ENCODE measurements at regions not wholly inside any gene's neighbourhood (a gene's known extent, or its start where the extent isn't known, plus 50 kb on each side); places are given as distances from the start of the nearest gene placed in this dataset.

- no peak for DNase-seq
Measured at GRCh38 chr13:100852146-100852545, 177.6 kb upstream of the TMTC4 start.

- DNase-seq: no peak
Measured at GRCh38 chr13:100848304-100848703, 173.7 kb upstream of the TMTC4 start.

- no peak for DNase-seq
Measured at GRCh38 chr13:100845128-100845757, 170.6 kb upstream of the TMTC4 start.

- no peak for DNase-seq
Measured at GRCh38 chr13:100842136-100842535, 167.5 kb upstream of the TMTC4 start.

- DNase-seq: no peak
Measured at GRCh38 chr13:100838387-100838786, 163.8 kb upstream of the TMTC4 start.

- DNase-seq: no peak
Measured at GRCh38 chr13:100837631-100838030, 163.0 kb upstream of the TMTC4 start.

- no peak for DNase-seq
Measured at GRCh38 chr13:100836711-100837110, 162.1 kb upstream of the TMTC4 start.

GRCh38 chr13:100835695-100836094 is 161.1 kb upstream of the TMTC4 start:
- no peak for DNase-seq

GRCh38 chr13:100833427-100833826 is 158.8 kb upstream of the TMTC4 start:
- no peak for DNase-seq

GRCh38 chr13:100828226-100828625 is 153.6 kb upstream of the TMTC4 start:
- no peak for DNase-seq

GRCh38 chr13:100827489-100828176 is 153.0 kb upstream of the TMTC4 start:
- DNase-seq: no peak

GRCh38 chr13:100826441-100826840 is 151.8 kb upstream of the TMTC4 start:
- DNase-seq: no peak

- no peak for DNase-seq
Measured at GRCh38 chr13:100825557-100825956, 151.0 kb upstream of the TMTC4 start.

- no peak for DNase-seq
Measured at GRCh38 chr13:100824366-100824765, 149.8 kb upstream of the TMTC4 start.

- no peak for DNase-seq
Measured at GRCh38 chr13:100823448-100823847, 148.9 kb upstream of the TMTC4 start.

GRCh38 chr13:100822871-100823443 is 148.4 kb upstream of the TMTC4 start:
- DNase-seq: no peak

GRCh38 chr13:100818711-100819110 is 144.1 kb upstream of the TMTC4 start:
- DNase-seq: no peak

GRCh38 chr13:100817928-100818327 is 143.3 kb upstream of the TMTC4 start:
- DNase-seq: no peak

- no peak for DNase-seq
Measured at GRCh38 chr13:100815476-100816046, 141.0 kb upstream of the TMTC4 start.

- DNase-seq: no peak
Measured at GRCh38 chr13:100812982-100813584, 138.5 kb upstream of the TMTC4 start.

GRCh38 chr13:100811928-100812327 is 137.3 kb upstream of the TMTC4 start:
- DNase-seq: no peak

GRCh38 chr13:100811024-100811865 is 136.7 kb upstream of the TMTC4 start:
- DNase-seq: no peak

- DNase-seq: no peak
Measured at GRCh38 chr13:100810481-100810880, 135.9 kb upstream of the TMTC4 start.

Measured in SW 1271 (cell line).